ENCODE measurements at regions not wholly inside any gene's neighbourhood (a gene's known extent, or its start where the extent isn't known, plus 50 kb on each side); places are given as distances from the start of the nearest gene placed in this dataset.
A peak's percentile ranks its signal among the peaks of the same experiment; 100 is the strongest.

DNA sequence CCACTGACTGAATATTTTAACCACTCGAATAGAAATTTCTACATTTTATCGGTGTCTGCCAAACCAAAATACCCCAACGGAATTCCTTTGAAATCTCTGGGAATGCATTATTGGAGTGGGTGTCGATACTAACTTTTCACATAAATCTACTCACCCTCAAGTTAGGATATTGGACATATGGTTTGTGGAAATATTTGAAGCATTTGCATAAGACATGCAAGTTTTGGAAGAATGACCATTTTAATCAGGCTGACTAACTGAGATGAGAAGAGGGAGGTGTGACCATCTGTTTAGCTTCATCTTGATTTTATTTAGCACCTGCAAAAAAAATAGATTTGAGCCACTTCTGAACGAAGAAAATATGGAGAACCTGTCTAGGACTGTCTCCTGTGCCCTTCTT lies 61.2 kb downstream of the KLF6 start:
- DNase-seq (ENCODE audit: low read depth): no peak

DNA sequence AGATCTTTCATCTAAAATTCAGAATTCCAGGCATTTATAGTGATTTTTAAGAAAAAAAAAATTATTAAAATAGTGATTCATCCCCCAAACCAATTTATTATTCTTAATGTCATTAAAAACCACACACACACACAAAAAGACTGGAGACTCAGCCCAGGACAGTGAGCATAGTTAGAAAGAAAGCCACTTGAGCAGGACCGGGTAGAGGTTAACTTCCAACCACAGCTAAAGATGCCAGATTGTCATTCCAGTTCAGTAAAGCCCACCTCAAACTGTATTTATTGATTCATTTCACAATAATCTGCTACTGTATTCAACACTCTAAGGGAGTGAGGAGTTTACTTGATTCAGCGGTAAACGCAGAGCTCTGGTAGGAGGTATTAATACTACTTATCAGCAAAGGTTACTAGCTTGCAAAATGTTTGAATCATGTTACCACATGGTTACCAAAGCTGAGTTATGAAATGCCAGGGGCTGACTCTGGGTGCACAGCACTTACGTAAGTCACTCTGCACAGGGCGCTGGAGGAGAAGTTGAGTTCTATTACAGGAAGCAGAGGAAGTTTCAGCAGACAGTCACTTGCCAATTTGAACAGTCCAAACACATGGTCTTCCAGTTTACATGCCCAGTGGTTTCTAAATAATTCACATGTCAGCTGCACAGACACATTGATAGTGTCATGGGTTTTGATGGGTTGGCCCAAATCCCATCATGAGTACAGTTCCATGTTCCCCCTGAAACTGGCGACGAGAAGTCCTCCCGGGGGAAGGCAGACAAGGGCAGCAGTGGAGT lies 64.6 kb downstream of the KLF6 start:
- peak; percentile 48 for DNase-seq (ENCODE audit: low read depth)

DNA sequence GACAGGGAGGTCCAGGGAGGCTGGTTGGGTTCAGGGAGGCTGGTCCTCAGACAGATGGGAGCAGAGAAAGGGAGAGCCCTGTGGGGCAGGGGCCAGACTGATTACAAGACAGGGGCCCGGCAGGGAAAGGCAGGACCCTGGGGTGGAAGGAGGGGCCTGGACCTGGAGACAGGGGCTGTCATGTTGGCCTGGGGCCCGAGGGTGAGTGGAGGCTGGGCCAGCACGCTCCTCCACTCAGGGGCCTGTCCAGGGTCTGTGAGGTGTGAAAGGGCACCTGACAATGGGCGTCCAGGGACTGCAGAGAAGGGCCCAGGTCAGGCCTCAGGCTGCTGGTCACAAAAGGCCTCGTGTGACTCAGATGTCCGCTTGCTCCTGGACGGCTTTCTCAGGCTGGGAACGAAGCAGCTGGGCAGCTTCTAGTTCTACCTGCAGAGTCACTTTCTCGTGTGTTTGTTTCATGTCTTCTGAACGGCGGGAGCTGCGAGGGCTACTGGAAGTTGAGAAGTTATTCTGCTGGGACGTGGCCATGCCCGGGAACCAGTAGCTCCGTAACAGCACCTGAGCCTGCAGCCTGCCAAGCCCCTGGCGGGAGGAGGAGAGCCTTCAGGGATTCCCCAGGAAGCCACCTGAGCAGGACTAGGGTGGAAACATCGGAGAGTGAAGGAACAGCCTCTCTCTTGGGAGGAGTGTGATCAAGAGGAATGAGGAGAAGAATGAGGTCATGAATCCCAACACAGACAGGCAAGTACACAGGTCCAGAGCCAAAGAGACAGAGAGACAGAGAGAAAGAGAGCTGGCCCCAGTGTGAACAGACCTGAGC lies 65.8 kb downstream of the KLF6 start:
- DNase-seq (ENCODE audit: low read depth): no peak

DNA sequence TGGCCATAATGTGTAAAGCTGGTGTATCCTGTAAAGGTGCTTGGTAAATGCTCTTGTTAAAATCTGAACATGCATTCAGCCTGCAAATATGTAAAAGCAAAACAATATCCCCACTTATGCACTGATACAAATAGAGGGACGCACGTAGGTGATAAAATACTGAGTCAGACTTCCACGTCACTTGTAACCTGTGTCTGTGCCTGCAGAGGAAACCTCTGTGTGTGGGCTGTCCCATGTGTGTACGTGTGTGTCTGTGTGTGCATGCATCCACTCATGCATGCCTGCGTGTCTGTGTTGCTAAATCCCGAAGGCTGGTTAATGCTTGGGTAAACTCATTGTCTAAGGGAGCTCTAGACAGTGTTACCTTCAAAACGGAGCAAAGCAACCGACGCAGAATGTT lies 68.9 kb downstream of the KLF6 start:
- no peak for DNase-seq (ENCODE audit: low read depth)

DNA sequence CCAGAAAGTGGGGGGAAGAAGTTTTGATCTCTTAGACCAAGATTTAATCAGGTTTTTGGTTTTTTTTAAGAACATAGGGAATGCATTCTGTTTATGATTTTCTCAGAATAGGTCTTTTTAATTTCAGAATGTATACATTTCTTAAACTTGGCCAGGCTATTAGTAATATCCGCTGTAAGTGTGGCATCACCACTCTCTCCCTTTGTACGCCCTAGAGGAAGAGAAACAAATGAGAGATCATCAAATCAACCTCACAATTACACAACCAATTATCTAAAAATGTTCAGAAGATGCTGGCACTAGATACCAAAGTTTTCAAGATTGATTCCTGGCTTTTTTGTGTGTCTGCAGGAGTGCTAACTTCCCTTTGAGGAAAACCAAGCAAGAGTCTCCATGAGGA lies 70.0 kb downstream of the KLF6 start:
- no peak for DNase-seq (ENCODE audit: low read depth)

DNA sequence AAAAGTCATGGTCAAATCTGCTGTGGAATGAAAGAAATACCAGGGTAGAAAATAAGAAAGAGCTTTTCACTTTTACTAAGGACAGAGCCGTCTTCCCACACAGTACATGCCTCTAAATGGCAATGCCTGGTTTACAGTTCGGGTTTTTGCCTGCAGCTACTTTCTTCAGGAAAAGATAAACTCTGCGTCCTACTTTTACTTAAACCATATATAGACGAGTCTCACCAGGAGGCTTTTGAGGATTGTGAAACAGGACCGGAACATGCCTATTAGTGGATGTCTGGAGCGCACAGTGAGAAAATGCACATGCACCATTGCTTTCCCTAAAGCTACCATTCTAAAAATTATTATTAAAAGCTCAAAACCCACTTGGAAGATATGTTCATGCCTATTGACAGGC lies 70.5 kb downstream of the KLF6 start:
- no peak for DNase-seq (ENCODE audit: low read depth)

DNA sequence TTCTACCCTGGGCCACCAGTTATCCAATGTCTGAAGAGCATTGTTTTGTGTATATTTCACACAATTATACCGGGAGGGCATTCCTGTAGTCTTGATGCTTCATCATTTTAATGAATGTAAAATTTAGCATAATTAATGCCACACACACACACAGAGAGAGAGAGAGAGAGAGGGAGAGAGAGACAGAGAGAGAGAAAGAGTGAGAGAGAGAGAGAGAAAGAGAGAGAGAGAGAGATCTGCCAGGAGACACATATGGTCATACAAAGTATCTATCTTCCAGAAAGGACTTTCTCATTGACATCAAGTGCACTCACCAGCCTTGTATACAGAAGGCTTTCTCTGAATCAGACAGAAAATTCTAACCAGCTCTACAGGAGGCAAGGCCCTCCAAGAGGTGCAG lies 72.3 kb downstream of the KLF6 start:
- no peak for DNase-seq (ENCODE audit: low read depth)

DNA sequence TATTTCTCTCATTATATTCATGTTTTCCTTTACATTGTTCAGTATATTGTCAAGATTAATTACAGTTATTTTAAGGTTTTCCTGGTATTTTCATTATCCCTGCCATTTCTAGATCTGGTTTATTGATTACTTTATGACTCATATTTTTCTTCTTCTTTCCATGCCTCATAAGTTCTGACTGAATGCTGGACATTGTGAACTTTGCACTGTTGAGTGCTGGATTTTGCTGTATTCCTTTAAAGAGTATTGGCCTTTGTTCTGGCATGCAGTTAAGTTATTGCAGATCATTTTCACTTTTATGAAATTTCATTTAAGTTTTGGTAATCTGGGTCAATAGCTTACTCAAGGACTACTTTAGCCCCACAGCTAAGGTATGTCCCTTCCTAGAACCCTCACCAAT lies 73.1 kb downstream of the KLF6 start:
- no peak for DNase-seq (ENCODE audit: low read depth)

DNA sequence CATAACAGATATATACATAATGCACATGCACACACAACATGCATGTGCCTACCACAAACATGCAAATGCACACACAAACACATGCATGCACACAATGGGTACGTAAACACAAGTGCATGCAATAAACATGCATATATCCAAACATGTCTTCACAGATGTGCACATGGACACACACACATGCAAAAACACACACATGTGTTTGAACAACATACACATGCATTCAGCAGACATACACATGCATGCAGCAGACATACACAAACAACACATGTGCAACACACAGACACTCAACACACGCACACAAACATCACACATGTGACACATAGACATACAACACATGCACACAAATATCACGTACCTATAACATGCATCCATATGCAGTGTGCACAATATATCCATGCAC lies 74.2 kb downstream of the KLF6 start:
- no peak for DNase-seq (ENCODE audit: low read depth)

DNA sequence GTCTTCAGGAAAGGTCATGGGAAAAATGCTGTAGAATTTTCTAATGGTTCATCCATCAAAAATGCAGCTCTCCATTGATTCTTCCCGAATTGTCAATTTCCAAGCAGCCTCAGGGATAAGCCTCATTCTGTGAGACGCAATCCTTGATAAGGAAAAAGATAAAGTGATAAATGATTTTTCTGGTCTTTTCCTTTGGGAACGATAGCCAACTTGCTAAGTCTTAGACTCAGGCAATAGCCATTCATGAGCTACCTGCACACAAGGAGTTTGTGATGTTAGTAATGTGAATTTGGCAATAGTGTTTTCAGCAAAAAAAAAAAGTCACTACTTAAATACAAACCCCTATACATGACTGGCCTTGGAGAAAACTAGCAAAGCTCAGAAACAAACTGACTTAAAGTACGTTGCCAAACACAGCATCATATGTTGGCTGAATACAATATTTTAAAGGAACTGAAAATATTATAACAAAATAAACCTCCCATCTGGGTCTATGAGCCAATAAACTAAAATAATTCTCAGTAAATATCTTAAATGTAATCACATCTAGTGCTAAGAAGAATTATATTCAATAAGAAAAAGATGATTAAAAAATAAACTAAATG lies 75.5 kb downstream of the KLF6 start:
- DNase-seq (ENCODE audit: low read depth): no peak

DNA sequence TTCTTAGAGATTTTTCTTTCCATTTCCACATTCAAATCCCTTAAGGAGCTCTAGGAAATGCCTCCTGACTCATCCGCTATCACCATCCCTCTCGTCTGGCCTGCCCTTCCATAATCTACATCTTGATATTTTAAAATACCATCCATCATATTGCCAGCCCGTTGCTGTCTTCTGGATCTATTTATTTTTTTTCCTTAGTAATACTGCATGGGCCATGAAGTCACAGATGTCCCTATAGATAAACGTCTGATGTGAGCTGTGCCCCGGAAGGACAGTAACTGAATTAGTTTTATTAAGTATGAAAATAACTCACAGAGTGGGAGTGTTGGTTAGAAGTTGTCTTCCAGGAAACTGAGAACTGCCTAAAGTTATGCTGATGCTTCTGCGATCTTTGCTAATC lies 76.2 kb downstream of the KLF6 start:
- no peak for DNase-seq (ENCODE audit: low read depth)

DNA sequence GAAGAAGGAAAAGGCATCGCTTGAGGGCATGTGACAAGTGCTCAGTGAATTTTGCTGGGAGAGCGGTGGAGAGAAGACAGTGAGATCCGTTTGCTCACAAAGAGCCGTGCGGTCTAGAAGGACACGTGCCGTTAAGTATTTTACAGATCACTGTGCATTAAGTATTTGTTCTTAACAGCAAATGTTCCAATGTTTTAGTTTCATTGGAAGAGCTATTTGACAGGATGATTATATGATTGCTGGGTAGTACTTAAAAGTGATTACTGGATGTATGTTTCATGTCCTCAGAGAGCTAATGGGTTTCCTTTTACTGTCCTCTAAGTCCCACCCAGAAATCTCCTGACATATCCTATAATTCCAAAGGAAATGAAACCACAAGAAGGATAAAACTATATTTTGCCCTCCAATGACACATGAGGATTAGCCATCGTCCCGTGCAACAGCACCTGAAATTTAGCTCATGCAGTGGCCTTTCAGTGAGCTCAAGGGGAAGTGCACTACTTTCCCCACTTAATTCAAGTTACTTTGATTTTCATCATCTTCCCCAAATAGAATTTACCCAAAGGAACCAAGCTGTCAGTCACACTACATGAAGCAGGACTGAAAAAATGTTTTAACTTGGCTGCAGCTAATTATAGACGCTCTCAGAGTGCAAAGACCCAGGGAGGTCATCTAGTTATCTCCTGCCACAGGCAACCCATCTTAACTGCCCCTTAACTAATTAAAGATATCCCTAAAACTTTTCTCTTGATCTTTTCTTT lies 80.3 kb downstream of the KLF6 start:
- DNase-seq (ENCODE audit: low read depth): no peak

DNA sequence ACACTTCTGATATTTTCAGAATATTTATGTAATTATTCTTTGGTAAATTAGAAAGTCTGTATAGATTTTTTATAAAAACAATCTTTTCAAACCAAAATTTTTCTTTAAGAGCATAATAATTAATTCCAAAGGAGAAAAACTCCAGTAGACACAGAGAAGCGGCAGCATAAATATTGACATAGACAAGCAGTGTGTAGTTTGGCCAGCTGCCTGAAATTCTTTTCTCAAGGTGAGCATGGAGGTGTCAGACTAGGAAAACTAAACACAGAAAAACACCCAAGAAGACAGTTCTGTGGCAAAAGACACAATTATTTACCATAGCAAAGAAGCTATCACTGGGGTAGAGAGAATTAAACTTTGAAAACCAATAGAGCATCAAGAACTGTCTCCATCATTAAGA lies 82.4 kb downstream of the KLF6 start:
- DNase-seq (ENCODE audit: low read depth): no peak

DNA sequence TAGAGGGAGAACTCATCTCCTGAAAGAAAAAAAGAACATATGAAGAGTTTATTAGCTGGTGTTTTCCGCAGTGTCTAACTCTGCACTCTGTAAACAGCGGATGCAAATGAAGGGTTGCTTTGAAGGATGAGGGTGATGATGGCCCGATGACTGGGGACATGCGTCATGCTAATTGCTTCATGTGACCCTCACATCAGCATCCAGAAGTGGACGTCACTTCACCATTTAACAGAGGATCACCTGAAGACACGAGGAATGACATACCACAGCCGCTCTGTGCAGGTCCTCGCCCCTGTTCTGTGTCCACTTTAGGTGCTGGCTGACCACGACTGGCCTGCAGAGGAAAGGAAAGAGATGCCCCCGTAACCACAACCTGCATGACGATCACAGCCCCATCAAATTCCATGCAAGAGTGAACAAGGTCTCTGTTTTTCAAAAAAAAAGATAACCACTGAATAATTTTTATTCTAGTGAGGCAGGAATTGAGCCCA lies 82.9 kb downstream of the KLF6 start:
- DNase-seq (ENCODE audit: low read depth): no peak

DNA sequence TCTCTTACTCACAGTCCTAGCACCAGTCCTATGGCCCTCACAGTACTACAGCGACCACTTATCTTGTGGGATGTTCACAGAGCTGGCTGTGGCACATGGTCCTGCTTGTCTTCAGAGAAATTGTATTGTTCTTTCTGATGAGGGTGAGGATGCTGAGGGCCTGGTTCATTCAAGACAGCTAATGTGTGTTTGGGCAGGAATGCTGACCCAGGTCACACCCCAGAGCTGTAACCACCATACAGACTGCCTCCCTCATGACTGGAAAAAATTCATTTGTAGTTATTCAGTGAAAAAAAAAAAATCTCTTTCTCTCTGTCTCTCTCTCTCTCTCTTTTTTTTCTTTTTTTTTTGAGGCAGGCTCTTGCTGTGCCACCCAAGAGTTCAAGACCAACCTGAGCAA lies 83.5 kb downstream of the KLF6 start:
- no peak for DNase-seq (ENCODE audit: low read depth)

DNA sequence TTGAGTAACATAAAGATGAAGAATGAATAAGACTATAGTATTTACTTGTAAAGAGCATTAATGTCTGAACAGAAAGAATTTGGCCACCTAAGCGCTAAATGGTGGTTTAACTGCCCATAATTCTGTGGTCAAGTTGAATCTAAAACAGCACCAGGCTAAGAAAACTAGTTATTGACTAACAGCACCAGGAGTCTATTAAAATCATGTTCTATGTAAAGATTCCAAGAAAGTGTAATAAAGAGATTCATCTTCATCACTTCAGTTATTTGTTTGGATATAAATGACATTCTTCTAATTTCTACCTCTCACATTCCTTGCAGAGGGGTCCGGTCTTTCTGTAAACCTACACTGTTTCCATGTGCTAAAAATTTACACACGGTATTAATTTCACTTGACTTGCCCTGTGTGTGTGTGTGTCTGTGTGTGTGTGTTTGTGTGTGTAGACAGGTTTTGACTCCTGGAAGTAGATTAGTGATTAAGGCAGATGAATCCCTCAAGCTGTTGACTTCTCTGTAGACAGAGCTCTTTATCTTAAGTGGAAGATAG lies 84.4 kb downstream of the KLF6 start:
- no peak for DNase-seq (ENCODE audit: low read depth)

DNA sequence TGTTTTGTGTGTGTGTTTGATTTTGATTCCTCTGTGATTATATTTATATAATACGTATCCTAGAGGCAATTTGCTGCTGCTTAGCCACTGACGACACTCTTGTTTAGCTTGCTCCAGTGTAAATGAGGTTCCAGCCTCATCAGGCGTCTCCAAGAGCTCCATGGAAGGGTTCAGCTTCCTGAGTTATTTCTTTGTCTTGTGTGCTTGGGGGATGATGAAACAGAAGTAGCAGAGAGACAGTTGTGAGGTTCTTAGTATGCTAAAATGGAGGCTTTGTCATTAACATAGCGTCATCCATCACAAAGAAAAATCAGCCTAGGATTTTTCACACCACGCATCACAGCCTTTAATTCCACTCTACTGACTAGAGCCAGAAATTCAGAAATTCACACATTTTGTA lies 85.1 kb downstream of the KLF6 start:
- DNase-seq (ENCODE audit: low read depth): no peak

DNA sequence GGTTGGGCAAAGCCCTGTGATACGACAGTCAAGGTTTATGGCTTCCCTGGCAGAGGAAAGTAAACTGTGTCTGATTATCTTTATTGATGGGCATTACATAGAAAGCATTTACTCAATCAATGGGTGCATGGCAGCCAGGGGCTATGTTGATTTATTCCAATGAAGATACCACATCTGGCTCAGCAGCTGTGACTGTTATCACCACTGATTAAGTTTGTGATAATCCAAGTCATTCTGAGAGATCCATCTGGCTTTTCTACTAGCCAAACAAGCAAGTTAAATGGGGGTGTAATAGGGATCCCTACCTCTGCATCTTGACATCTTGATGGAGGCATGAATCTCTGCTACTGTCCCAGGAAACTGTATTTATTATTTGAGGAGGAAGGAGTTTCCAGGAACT lies 86.7 kb downstream of the KLF6 start:
- DNase-seq (ENCODE audit: low read depth): no peak

DNA sequence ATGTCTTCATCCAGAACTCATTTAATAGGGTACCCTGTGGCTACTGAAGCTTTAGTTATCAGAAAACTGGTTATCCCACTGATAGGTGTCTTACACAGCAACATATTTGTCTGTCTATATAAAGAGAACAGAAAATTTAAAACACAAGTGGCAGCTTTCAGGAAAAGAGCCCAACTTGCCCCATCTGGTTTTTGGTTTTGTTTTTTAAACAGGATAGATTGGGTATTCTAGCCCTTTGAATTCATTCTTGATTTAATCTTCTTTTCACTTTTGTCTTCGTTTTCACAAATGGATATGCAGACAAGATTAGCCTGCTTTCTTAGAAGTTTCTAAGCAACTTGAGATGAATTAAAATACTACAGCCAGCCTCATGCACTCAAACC lies 91.3 kb downstream of the KLF6 start:
- no peak for DNase-seq (ENCODE audit: low read depth)

DNA sequence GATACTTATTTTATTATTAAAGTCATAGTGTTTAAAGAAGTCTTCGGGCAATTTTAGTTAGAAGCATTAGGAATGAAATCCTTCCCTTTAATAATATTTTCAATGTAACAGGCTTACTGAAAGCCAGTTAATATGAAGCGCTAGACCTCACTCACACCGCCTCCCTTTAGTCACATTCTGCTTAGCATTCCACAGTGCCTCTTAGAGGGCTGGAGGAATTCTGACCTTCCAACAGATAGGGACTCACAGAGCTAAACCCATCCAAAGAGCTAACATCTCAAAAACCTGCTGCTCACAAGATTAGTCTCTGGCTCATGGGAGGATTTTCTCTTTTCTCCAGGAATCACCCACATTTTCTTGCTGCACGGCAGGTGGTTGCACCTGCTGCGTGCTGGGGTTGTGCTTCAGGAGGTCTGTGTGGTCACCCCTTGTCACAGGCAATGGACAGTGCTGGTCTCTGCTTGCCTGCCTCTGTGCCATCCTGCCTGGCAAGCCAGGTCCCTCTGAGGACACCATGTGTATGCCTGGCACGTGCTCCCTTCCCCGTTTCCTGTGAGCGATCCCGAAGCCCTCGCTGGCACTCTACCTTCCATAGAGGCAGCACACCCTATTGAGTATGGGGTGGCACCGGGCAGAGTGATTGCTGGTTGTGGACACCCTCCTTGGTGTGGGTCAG lies 91.8 kb downstream of the KLF6 start:
- no peak for DNase-seq (ENCODE audit: low read depth)

DNA sequence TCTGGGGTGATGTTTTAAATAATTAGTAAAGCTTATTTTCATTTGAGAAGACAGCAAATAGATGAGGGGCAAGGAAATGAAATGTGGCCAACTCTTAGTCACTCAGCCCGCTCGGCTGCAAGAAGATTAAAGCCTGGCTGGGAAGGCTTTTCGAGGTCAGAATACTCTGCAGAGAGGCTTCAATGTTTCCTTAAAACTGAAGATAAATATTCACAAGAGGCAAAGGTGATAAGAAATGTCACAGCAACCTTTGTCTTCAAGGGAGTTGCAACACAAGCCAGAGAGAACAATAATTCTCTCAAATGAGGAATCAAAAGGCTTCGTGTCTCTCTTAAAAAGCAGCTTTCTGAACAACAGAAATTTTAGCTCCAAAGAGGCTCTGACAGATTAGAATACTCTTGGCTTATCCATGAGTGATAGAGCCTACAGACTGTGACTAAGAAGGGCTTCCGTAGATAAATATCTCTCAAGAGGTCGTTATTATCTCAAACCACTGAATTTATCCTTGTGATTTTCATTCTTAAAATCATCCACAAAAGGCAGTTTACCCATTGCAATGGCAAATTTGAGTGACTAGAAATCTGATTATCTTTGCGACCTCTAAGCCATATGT lies 92.5 kb downstream of the KLF6 start:
- DNase-seq (ENCODE audit: low read depth): no peak
